H1 (cell line): ENCODE measurements at regions not wholly inside any gene's neighbourhood (a gene's known extent, or its start where the extent isn't known, plus 50 kb on each side); places are given as distances from the start of the nearest gene placed in this dataset.

ENCODE experiments used
- CTCF ChIA-PET: fragments of 300-600 bp; sonication (Branson Sonifier 250); formaldehyde crosslinking; loops from one replicate; lab custom pipeline; 2021; ENCODE audit not compliant: partially characterized antibody; lab: Charles Lee
- POLR2A ChIA-PET: fragments of 300-600 bp; sonication (Branson Sonifier 250); formaldehyde crosslinking; loops from one replicate; lab custom pipeline; 2021; ENCODE audit warnings: inconsistent platforms; ENCODE audit not compliant: partially characterized antibody; lab: Charles Lee
- DNase-seq, 2 experiments: peaks; one replicate each; pipeline versions ENCODE4 v3.0.0 to v3.0.0-alpha.2; 2010 to 2022; ENCODE audit warnings: low spot score in 2 of 2, low read depth in 1 of 2, mixed read lengths in 1 of 2
- FAIRE-seq: peaks from 2 replicates; lab custom pipeline; 2011; peaks lifted over from hg19 to GRCh38; lab: Jason Lieb, UNC
- H2AFZ ChIP-seq: 2 replicates; pipeline ENCODE4 v1.8.1; 2012; ENCODE audit warnings: low read length, inconsistent platforms
- H2AK5ac ChIP-seq: 2 replicates; pipeline ENCODE4 v1.6.1; 2013; ENCODE audit warnings: low read depth, low read length
- H2BK120ac ChIP-seq: replicated peaks from 2 replicates; pipeline ENCODE3; 2013; ENCODE audit warnings: low read depth, low read length, inconsistent platforms
- H2BK12ac ChIP-seq: 2 replicates; pipeline ENCODE4 v1.6.1; 2013; ENCODE audit warnings: low read depth, low read length
- H2BK15ac ChIP-seq: 2 replicates; pipeline ENCODE4 v1.6.1; 2013; ENCODE audit warnings: low read length
- H2BK20ac ChIP-seq: 2 replicates; pipeline ENCODE4 v1.6.1; 2013; ENCODE audit warnings: low read length
- H2BK5ac ChIP-seq: 2 replicates; pipeline ENCODE4 v1.6.1; 2013; ENCODE audit warnings: low read depth, low read length
- H3K14ac ChIP-seq: 2 replicates; pipeline ENCODE4 v1.6.1; 2013; ENCODE audit warnings: inconsistent platforms; ENCODE audit not compliant: insufficient read length
- H3K18ac ChIP-seq: 2 replicates; pipeline ENCODE4 v1.6.1; 2013; ENCODE audit warnings: low read length; ENCODE audit errors: extremely low read depth
- H3K23ac ChIP-seq: 2 replicates; pipeline ENCODE4 v1.6.1; 2013; ENCODE audit warnings: inconsistent platforms; ENCODE audit not compliant: insufficient read length
- H3K23me2 ChIP-seq: 2 replicates; pipeline ENCODE4 v1.6.1; 2013; ENCODE audit warnings: low read depth, low read length
- H3K27ac ChIP-seq: 2 replicates; pipeline ENCODE4 v1.6.1; 2011; ENCODE audit warnings: low read depth, low read length, inconsistent platforms
- H3K27me3 ChIP-seq, 4 experiments: replicated peaks in 1 of 4; 1 replicate in 1 of 4; 2 replicates in 3 of 4; pipeline versions ENCODE4 v1.6.1 to v1.8.1; 2011 to 2013; ENCODE audit warnings: low read length in 3 of 4, mild to moderate bottlenecking in 3 of 4, inconsistent platforms in 2 of 4, mixed read lengths in 2 of 4, moderate library complexity in 1 of 4; ENCODE audit not compliant: control insufficient read depth in 3 of 4, insufficient read depth in 3 of 4; ENCODE audit errors: extremely low read depth in 1 of 4
- H3K36me3 ChIP-seq, 4 experiments: 2 replicates each; pipeline versions ENCODE4 v1.6.1 to v1.8.1; 2011 to 2013; ENCODE audit warnings: mild to moderate bottlenecking in 4 of 4, low read length in 3 of 4, moderate library complexity in 2 of 4, control low read depth in 1 of 4, inconsistent platforms in 1 of 4; ENCODE audit not compliant: insufficient read depth in 4 of 4, control insufficient read depth in 2 of 4
- H3K4ac ChIP-seq: replicated peaks from 2 replicates; pipeline ENCODE3; 2013; ENCODE audit warnings: low read length, low read depth, mixed read lengths, inconsistent platforms; ENCODE audit not compliant: insufficient read length
- H3K4me1 ChIP-seq, 4 experiments: replicated peaks in 1 of 4; 1 replicate in 1 of 4; 2 replicates in 3 of 4; pipeline versions ENCODE4 v1.6.1 to v1.8.1; 2011 to 2013; ENCODE audit warnings: low read length in 3 of 4, inconsistent platforms in 2 of 4, mixed read lengths in 1 of 4; ENCODE audit not compliant: insufficient read depth in 4 of 4, control insufficient read depth in 3 of 4
- H3K4me2 ChIP-seq, 2 experiments: 2 replicates each; pipeline versions ENCODE4 v1.6.1 to v1.8.1; 2011 to 2013; ENCODE audit warnings: low read depth in 2 of 2, low read length in 2 of 2, control low read depth in 1 of 2, inconsistent platforms in 1 of 2, mild to moderate bottlenecking in 1 of 2; ENCODE audit not compliant: insufficient read depth in 1 of 2
- H3K4me3 ChIP-seq, 4 experiments: fragments of 200-600, 300-600 bp in 1 of 4; sonication (generic), shearing (Covaris generic), sonication (Bioruptor Twin) in 1 of 4; 2 replicates each; pipeline versions ENCODE4 v1.5.1 to v1.8.1; 2011 to 2016; ENCODE audit warnings: low read length in 4 of 4, low read depth in 3 of 4, control low read depth in 2 of 4, inconsistent platforms in 2 of 4, mild to moderate bottlenecking in 2 of 4, mixed read lengths in 1 of 4, moderate library complexity in 1 of 4; ENCODE audit not compliant: insufficient read depth in 2 of 4; ENCODE audit errors: extremely low read depth in 1 of 4
- H3K56ac ChIP-seq: replicated peaks from 2 replicates; pipeline ENCODE3; 2013; ENCODE audit warnings: low read depth, mild to moderate bottlenecking, mixed read lengths, low read length, inconsistent platforms; ENCODE audit not compliant: insufficient read length
- H3K79me1 ChIP-seq: 2 replicates; pipeline ENCODE4 v1.6.1; 2013; ENCODE audit warnings: low read depth, low read length, control low read depth
- H3K79me2 ChIP-seq, 2 experiments: 2 replicates each; pipeline versions ENCODE4 v1.6.1 to v1.8.1; 2012 to 2013; ENCODE audit warnings: low read length in 2 of 2, mild to moderate bottlenecking in 2 of 2, inconsistent platforms in 1 of 2; ENCODE audit not compliant: insufficient read depth in 2 of 2, control insufficient read depth in 1 of 2
- H3K9ac ChIP-seq, 4 experiments: replicated peaks in 1 of 4; 1 replicate in 1 of 4; 2 replicates in 3 of 4; pipeline versions ENCODE4 v1.6.1 to v1.8.1; 2011 to 2013; ENCODE audit warnings: low read depth in 3 of 4, low read length in 3 of 4, control low read depth in 2 of 4, mild to moderate bottlenecking in 2 of 4, moderate library complexity in 2 of 4, inconsistent platforms in 1 of 4; ENCODE audit errors: extremely low read depth in 1 of 4
- H3K9me3 ChIP-seq, 2 experiments: 2 replicates each; pipeline versions ENCODE4 v1.6.1 to v1.8.1; 2012 to 2013; ENCODE audit warnings: mild to moderate bottlenecking in 2 of 2, moderate library complexity in 2 of 2, control low read depth in 1 of 2, inconsistent platforms in 1 of 2, low read depth in 1 of 2, low read length in 1 of 2, mixed read lengths in 1 of 2; ENCODE audit not compliant: insufficient read depth in 2 of 2
- H4K20me1 ChIP-seq, 2 experiments: replicated peaks in 1 of 2; 2 replicates each; pipeline versions ENCODE3 to v1.8.1; 2011 to 2013; ENCODE audit warnings: inconsistent platforms in 2 of 2, low read length in 2 of 2, mild to moderate bottlenecking in 1 of 2; ENCODE audit not compliant: insufficient read depth in 2 of 2, control insufficient read depth in 1 of 2
- H4K5ac ChIP-seq: 2 replicates; pipeline ENCODE4 v1.6.1; 2013; ENCODE audit warnings: low read length, low read depth, mixed read lengths, inconsistent platforms; ENCODE audit not compliant: insufficient read length
- H4K8ac ChIP-seq: 2 replicates; pipeline ENCODE4 v1.8.0; 2013; ENCODE audit warnings: mild to moderate bottlenecking, moderate library complexity, low read length, inconsistent platforms; ENCODE audit not compliant: insufficient read depth; ENCODE audit errors: extremely low read depth
- H4K91ac ChIP-seq: replicated peaks from 2 replicates; pipeline ENCODE3; 2013; ENCODE audit warnings: low read length, mixed read lengths, inconsistent platforms; ENCODE audit not compliant: insufficient read length
- CBX8 ChIP-seq: fragments of 300-800, 300-1000 bp; sonication (generic); IDR thresholded peaks from 2 replicates; pipeline ENCODE4 v1.7.1; 2016; ENCODE audit warnings: low read depth, low read length, borderline replicate concordance
- CTBP2 ChIP-seq: IDR thresholded peaks from 2 replicates; pipeline ENCODE4 v1.7.0; 2011; ENCODE audit warnings: borderline replicate concordance, mild to moderate bottlenecking, moderate library complexity, mixed read lengths, low read length; ENCODE audit not compliant: insufficient read depth, insufficient read length
- EGR1 ChIP-seq: IDR thresholded peaks from 2 replicates; pipeline ENCODE4 v1.6.1; 2011; ENCODE audit warnings: low read depth, low read length, borderline replicate concordance
- MAFK ChIP-seq: IDR thresholded peaks from 2 replicates; pipeline ENCODE4 v1.6.1; 2012; ENCODE audit warnings: low read depth, mild to moderate bottlenecking, improper control_type of control experiment, low read length
- NRF1 ChIP-seq: IDR thresholded peaks from 2 replicates; pipeline ENCODE4 v1.6.1; 2011; ENCODE audit warnings: mild to moderate bottlenecking, low read depth, low read length, improper control_type of control experiment
- SIX5 ChIP-seq: IDR thresholded peaks from 2 replicates; pipeline ENCODE4 v1.6.1; 2011; ENCODE audit warnings: mild to moderate bottlenecking, low read depth, low read length
- SP1 ChIP-seq: IDR thresholded peaks from 2 replicates; pipeline ENCODE4 v1.6.1; 2011; ENCODE audit warnings: low read depth, low read length
- SP2 ChIP-seq: IDR thresholded peaks from 2 replicates; pipeline ENCODE4 v1.6.1; 2012; ENCODE audit warnings: mild to moderate bottlenecking, low read length, inconsistent platforms
- YY1 ChIP-seq: IDR thresholded peaks from 2 replicates; pipeline ENCODE4 v1.6.1; 2011; ENCODE audit warnings: low read depth, mild to moderate bottlenecking, low read length
- WGBS, 2 experiments: shearing (Covaris generic) in 1 of 2; methylation state at CpG; one replicate each; pipeline versions ENCODE4 v1.1.6 to v1.1.7; 2013 to 2015; ENCODE audit warnings: low lambda C conversion rate in 2 of 2, mixed read lengths in 2 of 2, inconsistent platforms in 1 of 2, low coverage in 1 of 2, missing lambda C conversion rate in 1 of 2; ENCODE audit not compliant: insufficient replicate concordance in 2 of 2, insufficient coverage in 1 of 2, insufficient read length in 1 of 2; ENCODE audit errors: extremely low coverage in 1 of 2, missing lambda C conversion rate in 1 of 2; 5-methylcytosine and 5-hydroxymethylcytosine counted together
- TF ChIP-seq, protein P1 (sequence below), 3 experiments: IDR thresholded peaks; 1 replicate in 2 of 3; 2 replicates in 1 of 3; pipeline versions ENCODE4 v1.5.1 to v1.6.1; 2011; ENCODE audit warnings: low read length in 3 of 3, mild to moderate bottlenecking in 3 of 3, inconsistent platforms in 2 of 3, low read depth in 1 of 3, moderate library complexity in 1 of 3; ENCODE audit not compliant: insufficient read depth in 1 of 3; ENCODE audit errors: control extremely low read depth in 1 of 3

DNA sequence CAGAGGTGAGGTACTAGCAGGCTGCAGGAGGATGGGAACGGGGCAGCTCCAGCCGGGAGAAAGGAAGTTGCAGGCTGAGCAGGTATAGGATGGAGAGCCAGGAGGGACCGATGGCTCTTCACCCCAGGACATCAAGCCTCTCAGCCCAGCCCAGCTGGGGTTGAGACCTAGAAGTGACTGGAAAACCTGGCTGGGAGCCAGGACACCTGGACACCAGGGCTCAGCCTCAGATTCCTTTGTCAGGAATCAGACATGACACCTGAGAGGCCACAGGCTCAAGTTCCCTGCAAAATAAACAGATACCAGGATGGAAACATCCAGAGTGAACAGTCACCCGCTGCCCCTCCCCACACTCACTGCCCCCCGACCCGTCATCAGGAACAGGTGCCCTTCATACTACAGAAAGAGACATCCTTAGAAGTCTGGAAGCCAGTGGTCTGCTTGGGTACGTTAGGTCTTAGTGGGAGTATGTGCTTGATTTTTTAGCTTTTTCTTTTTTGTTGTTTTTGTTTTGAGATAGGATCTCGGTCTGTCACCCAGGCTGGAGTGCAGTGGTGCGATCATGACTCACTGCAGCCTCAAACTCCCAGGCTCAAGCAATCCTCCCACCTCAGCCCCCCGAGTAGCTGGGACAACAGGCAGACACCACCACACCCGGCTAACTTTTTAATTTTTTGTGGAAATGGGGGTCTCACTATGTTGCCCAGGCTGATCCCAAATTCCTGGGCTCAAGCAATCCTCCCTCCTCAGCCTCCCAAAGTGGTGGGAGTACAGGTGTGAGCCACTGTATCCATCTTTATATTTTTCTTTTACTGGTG lies 74.5 kb upstream of the CALM2 start:
- Histone ChIP-seq H3K9me3 (no peaks in the 10 kb centered on the region), H2BK5ac (no peak overlapping the region), H3K27ac (no peak overlapping the region), H3K4me3 (no peak overlapping the region), H3K56ac (no peak overlapping the region), H3K27me3 (no peaks in the 10 kb centered on the region), H4K5ac (no peak overlapping the region), H3K14ac (no peak overlapping the region), H3K4me2 (no peak overlapping the region), H3K79me2 (no peaks in the 10 kb centered on the region), H4K8ac (no peak overlapping the region), H2BK15ac (no peak overlapping the region), H3K18ac (no peak overlapping the region), H2BK20ac (0 out of 2 replicates have a peak overlapping the region, but pooled peaks have one; percentile 36), H3K23me2 (no peaks in the 10 kb centered on the region; the same call in 1 of the 2 replicates), H3K36me3 (no peaks in the 10 kb centered on the region), H3K9ac (peak overlapping the region in 1 of 4 experiments; percentile 21; a peak in 1 of 7 replicates), H2AFZ (no peak overlapping the region), H2BK120ac (no peak overlapping the region), H4K20me1 (no peaks in the 10 kb centered on the region), H3K4ac (no peak overlapping the region), H4K91ac (no peak overlapping the region), H3K23ac (no peak overlapping the region), H3K4me1 (peaks cover 0 to 5% (median 1%) of the 10 kb centered on the region in 4 experiments; a peak in 4 of 7 replicates), H2BK12ac (no peak overlapping the region), H3K79me1 (no peaks in the 10 kb centered on the region), H2AK5ac (no peak overlapping the region)
- ChIA-PET POLR2A (interaction anchor here (0.9 kb wide), 1 partner anchor 12 kb away, joined by 3 read pairs; no protein-coding TSS in a partner anchor), CTCF (interaction anchor here (1.0 to 3.6 kb wide), 3 partner anchors 14 to 194 kb away, joined by 3 to 10 read pairs (median 4); no protein-coding TSS in a partner anchor)
- FAIRE-seq: no peak
- DNase-seq: no peak
- WGBS, 2 experiments: 87% methylated on average over 11 of the region's 11 CpGs; no CpG with 5 or more reads in 1 of the 2 experiments
- no peak for TF ChIP-seq SP2
- no peak for TF ChIP-seq SP1
- TF ChIP-seq CBX8: no peak
- no peak for TF ChIP-seq MAFK
- TF ChIP-seq YY1: no peak
- no peak for TF ChIP-seq CTBP2
- no peak for TF ChIP-seq EGR1
- TF ChIP-seq NRF1: no peak
- TF ChIP-seq SIX5: no peak
- TF ChIP-seq, protein P1, sequence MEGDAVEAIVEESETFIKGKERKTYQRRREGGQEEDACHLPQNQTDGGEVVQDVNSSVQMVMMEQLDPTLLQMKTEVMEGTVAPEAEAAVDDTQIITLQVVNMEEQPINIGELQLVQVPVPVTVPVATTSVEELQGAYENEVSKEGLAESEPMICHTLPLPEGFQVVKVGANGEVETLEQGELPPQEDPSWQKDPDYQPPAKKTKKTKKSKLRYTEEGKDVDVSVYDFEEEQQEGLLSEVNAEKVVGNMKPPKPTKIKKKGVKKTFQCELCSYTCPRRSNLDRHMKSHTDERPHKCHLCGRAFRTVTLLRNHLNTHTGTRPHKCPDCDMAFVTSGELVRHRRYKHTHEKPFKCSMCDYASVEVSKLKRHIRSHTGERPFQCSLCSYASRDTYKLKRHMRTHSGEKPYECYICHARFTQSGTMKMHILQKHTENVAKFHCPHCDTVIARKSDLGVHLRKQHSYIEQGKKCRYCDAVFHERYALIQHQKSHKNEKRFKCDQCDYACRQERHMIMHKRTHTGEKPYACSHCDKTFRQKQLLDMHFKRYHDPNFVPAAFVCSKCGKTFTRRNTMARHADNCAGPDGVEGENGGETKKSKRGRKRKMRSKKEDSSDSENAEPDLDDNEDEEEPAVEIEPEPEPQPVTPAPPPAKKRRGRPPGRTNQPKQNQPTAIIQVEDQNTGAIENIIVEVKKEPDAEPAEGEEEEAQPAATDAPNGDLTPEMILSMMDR (IDR thresholded peaks at IDR 0.05; ENCODE audit: control extremely low read depth in 1 of 3, insufficient read depth in 1 of 3, low read depth in 1 of 3, low read length in 3 of 3): no peak
